IMR-90 (cell line): ENCODE measurements at regions not wholly inside any gene's neighbourhood (a gene's known extent, or its start where the extent isn't known, plus 50 kb on each side); places are given as distances from the start of the nearest gene placed in this dataset.

Source experiments
- MXI1 ChIP-seq: IDR thresholded peaks from 2 replicates; pipeline ENCODE4 v1.6.1; 2012; ENCODE audit warnings: low read depth, mild to moderate bottlenecking, low read length, moderate library complexity, borderline replicate concordance
- POLR2A ChIP-seq: IDR thresholded peaks from 2 replicates; pipeline ENCODE4 v1.6.1; 2012; ENCODE audit warnings: mild to moderate bottlenecking, low read depth, low read length

DNA sequence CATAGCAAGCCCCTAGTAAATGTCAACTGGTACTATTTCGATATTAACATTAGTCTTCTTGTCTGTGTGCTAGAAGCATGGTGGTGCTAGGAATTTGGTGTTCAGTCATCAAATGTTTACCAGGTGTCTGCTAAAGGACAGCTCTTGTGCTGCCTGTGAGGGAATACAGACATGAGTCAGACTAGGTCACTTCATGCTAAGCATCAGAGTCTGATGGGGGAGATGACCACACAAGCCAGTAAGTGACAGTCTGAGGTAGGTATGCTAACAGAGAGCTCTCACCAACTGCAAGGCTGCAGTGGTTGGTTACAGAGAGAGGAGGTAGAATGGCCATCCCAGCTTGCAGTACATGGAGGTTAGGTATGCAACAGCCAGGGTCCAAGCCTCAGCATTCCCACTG is 320.9 kb downstream of the CDK5RAP2 start:
- no peak for TF ChIP-seq MXI1
- no peak for TF ChIP-seq POLR2A
